Fibroblast of lung (primary cell): ENCODE measurements at regions not wholly inside any gene's neighbourhood (a gene's known extent, or its start where the extent isn't known, plus 50 kb on each side); places are given as distances from the start of the nearest gene placed in this dataset.

Experiments used
- EZH2 ChIP-seq: IDR thresholded peaks from 2 replicates; pipeline ENCODE4 v1.5.1; 2012; ENCODE audit warnings: low read length, control low read depth, mild to moderate bottlenecking; ENCODE audit errors: missing control alignments
- TF ChIP-seq, protein P1 (sequence below), 2 donors: IDR thresholded peaks in 1 of 2; conservative IDR thresholded peaks in 1 of 2; 1 replicate in 1 of 2; 2 replicates in 1 of 2; pipeline ENCODE4 v1.5.1; 2011 to 2012; ENCODE audit warnings: low read length in 2 of 2, control low read depth in 1 of 2, inconsistent platforms in 1 of 2, low read depth in 1 of 2, mild to moderate bottlenecking in 1 of 2

DNA sequence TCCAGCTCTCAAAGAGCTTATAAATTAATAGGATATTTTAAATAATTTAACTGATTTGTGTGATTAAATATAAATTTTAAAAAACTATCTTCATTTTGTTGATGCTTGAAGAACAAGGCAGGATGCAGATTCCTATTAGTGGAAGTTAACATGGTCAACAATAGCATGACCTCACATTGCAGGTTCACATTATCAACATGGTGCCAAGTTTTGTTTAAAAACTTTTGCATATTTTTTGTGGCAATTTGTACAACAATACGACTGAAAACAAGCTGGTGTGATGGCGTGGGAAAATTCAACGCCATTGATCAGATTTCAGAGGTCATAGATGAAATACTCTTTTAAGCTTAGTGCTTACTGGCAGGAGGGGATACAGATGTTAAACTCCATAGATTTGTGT, 114.1 kb upstream of the MYO10 start:
- TF ChIP-seq, protein P1, sequence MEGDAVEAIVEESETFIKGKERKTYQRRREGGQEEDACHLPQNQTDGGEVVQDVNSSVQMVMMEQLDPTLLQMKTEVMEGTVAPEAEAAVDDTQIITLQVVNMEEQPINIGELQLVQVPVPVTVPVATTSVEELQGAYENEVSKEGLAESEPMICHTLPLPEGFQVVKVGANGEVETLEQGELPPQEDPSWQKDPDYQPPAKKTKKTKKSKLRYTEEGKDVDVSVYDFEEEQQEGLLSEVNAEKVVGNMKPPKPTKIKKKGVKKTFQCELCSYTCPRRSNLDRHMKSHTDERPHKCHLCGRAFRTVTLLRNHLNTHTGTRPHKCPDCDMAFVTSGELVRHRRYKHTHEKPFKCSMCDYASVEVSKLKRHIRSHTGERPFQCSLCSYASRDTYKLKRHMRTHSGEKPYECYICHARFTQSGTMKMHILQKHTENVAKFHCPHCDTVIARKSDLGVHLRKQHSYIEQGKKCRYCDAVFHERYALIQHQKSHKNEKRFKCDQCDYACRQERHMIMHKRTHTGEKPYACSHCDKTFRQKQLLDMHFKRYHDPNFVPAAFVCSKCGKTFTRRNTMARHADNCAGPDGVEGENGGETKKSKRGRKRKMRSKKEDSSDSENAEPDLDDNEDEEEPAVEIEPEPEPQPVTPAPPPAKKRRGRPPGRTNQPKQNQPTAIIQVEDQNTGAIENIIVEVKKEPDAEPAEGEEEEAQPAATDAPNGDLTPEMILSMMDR (conservative IDR thresholded peaks at IDR 0.05 in 1 of 2, IDR thresholded peaks at IDR 0.05 in 1 of 2; ENCODE audit: low read depth in 1 of 2, low read length in 2 of 2) = no peak
- no peak for TF ChIP-seq EZH2
